NCI-H2227 treated with DMSO at 0.1 percent for 48 hours (cell line): ENCODE measurements at regions not wholly inside any gene's neighbourhood (a gene's known extent, or its start where the extent isn't known, plus 50 kb on each side); places are given as distances from the start of the nearest gene placed in this dataset.
A peak's percentile ranks its signal among the peaks of the same experiment; 100 is the strongest.

ENCODE experiments used
- DNase-seq: peaks from one replicate; lab custom pipeline; 2025; lab: John Stamatoyannopoulos, UW

- no peak for DNase-seq
Observed at GRCh38 chr6:145178391-145178790, 556.9 kb downstream of the EPM2A start.

- DNase-seq, result no peak
Observed at GRCh38 chr6:145187491-145188206, 547.7 kb downstream of the EPM2A start.

- no peak for DNase-seq
Observed at GRCh38 chr6:145189836-145190235, 545.5 kb downstream of the EPM2A start.

- no peak for DNase-seq
Observed at GRCh38 chr6:145194389-145194788, 540.9 kb downstream of the EPM2A start.

GRCh38 chr6:145199961-145200360 lies 535.4 kb downstream of the EPM2A start:
- no peak for DNase-seq

GRCh38 chr6:145204301-145204700 lies 531.0 kb downstream of the EPM2A start:
- no peak for DNase-seq

GRCh38 chr6:145206247-145206907 lies 528.9 kb downstream of the EPM2A start:
- no peak for DNase-seq

GRCh38 chr6:145208474-145208873 lies 526.8 kb downstream of the EPM2A start:
- no peak for DNase-seq

- no peak for DNase-seq
Observed at GRCh38 chr6:145209272-145209671, 526.0 kb downstream of the EPM2A start.

- no peak for DNase-seq
Observed at GRCh38 chr6:145212813-145213212, 522.5 kb downstream of the EPM2A start.

GRCh38 chr6:145213614-145214013 lies 521.7 kb downstream of the EPM2A start:
- no peak for DNase-seq

GRCh38 chr6:145214570-145214969 lies 520.8 kb downstream of the EPM2A start:
- DNase-seq, result peak; percentile 7

GRCh38 chr6:145224450-145224849 lies 510.9 kb downstream of the EPM2A start:
- no peak for DNase-seq

- no peak for DNase-seq
Observed at GRCh38 chr6:145225500-145225899, 509.8 kb downstream of the EPM2A start.

GRCh38 chr6:145227593-145227992 lies 507.7 kb downstream of the EPM2A start:
- DNase-seq, result no peak

GRCh38 chr6:145228962-145229582 lies 506.2 kb downstream of the EPM2A start:
- DNase-seq, result no peak

GRCh38 chr6:145233955-145234354 lies 501.4 kb downstream of the EPM2A start:
- no peak for DNase-seq

GRCh38 chr6:145235207-145235606 lies 500.1 kb downstream of the EPM2A start:
- no peak for DNase-seq

- DNase-seq, result no peak
Observed at GRCh38 chr6:145238787-145239186, 496.5 kb downstream of the EPM2A start.

- DNase-seq, result no peak
Observed at GRCh38 chr6:145241039-145241438, 494.3 kb downstream of the EPM2A start.

- no peak for DNase-seq
Observed at GRCh38 chr6:145241721-145242120, 493.6 kb downstream of the EPM2A start.

GRCh38 chr6:145244349-145245100 lies 490.8 kb downstream of the EPM2A start:
- DNase-seq, result no peak

- DNase-seq, result no peak
Observed at GRCh38 chr6:145245119-145245518, 490.2 kb downstream of the EPM2A start.
